GM21529 (cell line): ENCODE measurements at regions not wholly inside any gene's neighbourhood (a gene's known extent, or its start where the extent isn't known, plus 50 kb on each side); places are given as distances from the start of the nearest gene placed in this dataset.
"Not testable (repeated sequence)": the region's sequence is repeated elsewhere in the genome, so short reads cannot be mapped to it uniquely, and the experiment has no call there.

Experiments
- ATAC-seq: cut with Tn5 transposase; IDR thresholded peaks from one replicate; pipeline ENCODE4 v1.9.1; 2021; ENCODE audit not compliant: unreplicated experiment

GRCh38 chr4:17020451-17020850, 122.0 kb upstream of the LDB2 start:
- ATAC-seq: no peak

DNA sequence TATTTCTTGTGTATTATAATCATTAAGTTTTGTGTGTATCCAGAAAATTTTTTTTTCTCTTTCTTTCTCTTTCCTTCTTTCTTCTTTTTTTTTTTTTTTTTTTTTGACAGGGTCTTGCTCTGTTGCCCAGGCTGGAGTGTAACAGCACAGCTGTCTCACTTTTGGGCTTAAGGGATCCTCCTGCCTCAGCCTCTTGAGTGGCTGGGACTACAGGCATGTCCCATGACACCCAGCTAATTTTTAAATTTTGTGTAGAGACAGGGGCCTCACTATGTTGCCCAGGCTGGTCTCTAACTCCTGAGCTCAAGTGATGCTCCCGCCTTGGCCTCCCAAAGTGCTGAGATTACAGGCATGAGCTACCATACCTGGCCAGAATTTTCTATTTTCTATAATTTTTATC, 120.2 kb upstream of the LDB2 start:
- not testable (repeated sequence) for ATAC-seq

DNA sequence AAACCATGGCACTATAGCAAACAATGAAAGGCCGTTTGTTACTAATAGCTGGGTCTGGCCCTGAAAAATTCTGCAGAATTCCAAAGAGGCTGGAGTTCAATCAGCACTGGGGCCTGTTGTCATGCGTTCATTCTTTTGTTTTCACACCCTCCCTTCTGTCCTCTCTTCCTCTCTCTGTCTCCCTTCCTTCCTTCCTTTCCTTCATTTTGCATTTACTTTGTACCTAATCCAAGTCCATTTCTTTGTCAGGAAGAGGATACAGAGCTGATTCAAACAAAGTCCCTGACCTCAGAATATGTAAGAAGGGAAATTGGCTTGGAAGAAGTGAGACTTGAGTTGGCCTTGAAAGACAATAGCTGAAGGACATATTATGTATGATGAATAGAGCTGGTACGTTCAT, 119.6 kb upstream of the LDB2 start:
- ATAC-seq: no peak

GRCh38 chr4:17013382-17014006, 115.0 kb upstream of the LDB2 start:
- no peak for ATAC-seq

GRCh38 chr4:17012451-17012850, 114.0 kb upstream of the LDB2 start:
- no peak for ATAC-seq

DNA sequence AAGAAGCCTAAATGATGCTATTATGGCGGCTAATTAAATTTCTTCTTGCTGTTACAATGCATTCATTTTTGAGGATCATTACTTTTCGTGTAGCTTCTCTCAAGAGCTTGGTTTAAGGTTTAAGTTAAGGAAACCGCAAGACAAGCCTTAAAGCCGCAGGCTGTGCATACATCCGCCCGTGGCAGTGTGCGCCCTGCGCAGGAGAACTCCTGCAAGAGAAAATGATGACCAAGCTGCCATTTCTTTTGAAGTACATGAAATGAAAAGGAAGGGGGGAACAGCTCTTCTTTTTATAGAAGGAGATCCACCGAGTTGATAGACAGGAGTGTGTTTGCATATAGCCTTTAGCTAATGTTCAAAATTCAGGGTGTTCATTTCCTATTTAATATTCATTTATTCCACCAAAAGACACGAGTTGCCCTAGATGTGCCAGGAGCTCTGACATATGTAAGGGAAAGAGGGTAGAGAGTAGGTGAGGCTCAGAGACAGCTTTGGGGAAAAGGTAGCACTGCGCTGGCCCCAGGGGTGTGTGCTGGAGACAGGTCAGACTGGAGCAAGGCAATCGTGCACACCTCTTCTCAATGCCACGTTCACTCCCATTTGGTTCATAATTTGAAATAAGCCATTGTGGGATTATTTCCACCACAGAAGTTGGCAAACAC, 112.1 kb upstream of the LDB2 start:
- ATAC-seq: no peak

DNA sequence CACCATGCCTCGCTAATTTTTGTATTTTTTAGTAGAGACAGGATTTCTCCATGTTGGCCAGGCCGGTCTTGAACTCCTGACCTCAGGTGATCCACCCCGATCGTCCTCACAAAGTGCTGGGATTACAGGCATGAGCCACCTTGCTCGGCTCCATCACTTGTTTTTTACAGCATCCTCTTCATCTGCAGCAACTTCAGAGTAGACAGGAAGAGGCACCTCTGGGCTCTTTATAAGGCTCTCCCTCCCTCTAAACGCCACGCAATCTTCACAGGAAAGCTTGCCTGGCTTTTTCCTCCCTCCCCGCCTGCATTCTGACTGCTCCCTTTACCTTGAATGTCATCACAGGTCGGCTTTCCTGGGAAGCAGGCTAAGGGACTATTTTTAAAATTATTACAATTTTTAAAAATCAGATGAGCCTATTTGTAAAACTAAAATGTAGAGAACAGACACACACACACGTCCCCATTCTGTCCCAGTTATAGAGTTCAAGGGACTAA, 111.5 kb upstream of the LDB2 start:
- no peak for ATAC-seq

GRCh38 chr4:17008834-17009345, 110.4 kb upstream of the LDB2 start:
- no peak for ATAC-seq

DNA sequence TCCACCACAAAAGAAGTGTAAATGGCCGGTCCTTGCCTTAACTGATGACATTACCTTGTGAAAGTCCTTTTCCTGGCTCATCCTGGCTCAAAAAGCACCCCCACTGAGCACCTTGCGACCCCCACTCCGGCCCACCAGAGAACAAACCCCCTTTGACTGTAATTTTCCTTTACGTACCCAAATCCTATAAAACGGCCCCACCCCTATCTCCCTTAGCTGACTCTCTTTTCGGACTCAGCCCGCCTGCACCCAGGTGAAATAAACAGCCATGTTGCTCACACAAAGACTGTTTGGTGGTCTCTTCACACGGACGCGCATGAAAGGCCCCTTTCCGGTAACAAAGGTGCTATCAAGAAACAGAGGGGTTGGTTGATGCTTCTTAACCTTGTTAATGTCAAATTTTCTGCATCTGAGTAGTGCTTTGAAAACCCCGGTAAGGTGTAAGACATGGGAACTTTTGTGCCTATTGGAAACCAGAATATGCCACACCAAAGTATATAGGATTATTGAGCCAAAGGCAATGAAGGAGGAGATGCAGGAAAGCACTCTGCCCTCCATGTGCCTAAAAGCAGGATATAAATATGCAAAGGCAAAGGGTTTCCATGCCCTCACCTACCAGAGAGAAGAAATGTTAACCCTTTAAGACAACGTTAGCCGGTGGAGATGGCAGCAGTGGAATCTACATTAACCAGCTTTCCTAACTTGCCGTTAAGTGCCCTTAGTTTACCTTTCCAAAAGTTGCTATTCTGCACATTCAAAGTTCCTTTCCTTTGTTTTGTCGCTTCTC, 105.4 kb upstream of the LDB2 start:
- not testable (repeated sequence) for ATAC-seq

GRCh38 chr4:16995451-16995850, 97.0 kb upstream of the LDB2 start:
- no peak for ATAC-seq

DNA sequence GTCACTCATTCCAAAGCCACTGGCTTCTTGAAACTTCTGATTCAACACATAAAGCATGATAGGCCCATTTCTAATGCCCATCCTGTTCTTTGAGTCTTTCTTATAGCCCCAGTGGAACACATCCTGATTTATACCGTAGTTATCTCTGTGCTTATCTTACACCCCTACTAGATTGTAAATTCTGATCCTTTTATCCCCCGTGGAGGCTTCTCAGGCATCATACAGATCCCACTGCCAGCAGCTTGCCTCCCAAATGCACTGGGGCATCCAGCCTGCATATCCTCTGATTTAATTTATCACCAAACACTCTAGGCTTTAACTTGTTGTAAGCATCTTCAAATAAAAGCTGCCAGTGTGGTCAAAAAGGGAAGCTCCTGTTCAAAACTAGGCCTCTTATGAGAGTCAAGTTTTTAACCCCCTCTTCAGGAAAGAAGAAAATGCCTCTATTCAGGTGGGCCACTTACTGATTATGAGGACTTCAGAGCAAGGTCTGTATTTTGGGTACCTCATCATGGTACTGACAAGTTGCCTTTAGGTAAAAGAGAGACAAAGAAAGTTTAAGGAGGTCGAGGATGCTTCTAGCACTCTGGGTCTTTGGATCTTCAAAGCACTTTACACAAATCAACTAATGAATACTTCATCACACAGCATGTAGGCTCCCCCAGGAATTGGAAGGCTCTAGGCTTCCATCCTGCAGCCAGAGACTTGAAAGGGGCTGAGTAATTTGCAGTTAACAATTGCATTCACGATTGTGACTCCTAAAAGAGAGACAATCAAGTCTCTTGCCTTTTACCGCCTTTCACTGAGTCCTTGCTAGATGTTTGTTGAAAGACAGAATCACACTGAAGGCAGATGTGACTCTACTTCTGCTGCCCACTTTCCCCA, 95.8 kb upstream of the LDB2 start:
- no peak for ATAC-seq

- no peak for ATAC-seq
Measured at GRCh38 chr4:16992566-16993225, 94.3 kb upstream of the LDB2 start.

GRCh38 chr4:16991450-16991849, 93.0 kb upstream of the LDB2 start:
- ATAC-seq: no peak

DNA sequence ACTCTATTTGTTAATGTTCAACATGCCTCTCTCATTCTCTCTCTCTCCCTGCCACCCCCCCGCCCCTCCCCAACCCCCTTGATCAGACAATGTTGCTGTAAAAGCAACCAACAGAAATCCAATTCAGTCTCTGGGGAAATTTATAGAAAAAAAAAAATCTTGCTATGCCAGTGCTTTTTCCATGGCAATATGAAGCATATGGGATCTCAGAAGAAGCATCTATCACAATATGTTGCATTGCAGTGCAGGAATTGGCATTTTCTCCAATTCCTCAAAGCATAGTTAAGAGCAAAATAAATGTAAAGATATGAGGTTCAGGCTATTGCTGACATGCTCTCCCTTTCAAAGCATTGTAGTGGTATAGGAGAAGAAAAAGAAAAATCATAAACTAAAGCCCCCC, 90.9 kb upstream of the LDB2 start:
- no peak for ATAC-seq

DNA sequence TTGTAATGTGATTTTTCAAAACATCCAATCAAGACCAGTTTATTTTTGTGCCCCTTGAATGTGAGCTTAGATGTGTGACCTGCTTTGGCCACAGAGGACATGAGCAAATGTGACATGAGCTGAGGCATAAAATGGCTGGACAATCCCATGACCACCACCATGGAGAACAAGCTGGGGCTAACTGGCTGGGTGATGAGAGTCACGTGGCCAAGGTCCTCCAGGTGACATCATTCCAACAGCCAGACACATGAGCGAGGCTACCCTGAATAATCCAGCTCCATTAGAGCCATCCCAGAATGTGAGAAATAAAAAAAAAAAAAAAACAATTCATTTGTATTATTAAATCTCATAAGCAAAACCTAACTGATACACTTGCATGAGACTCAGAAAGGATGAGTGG, 90.4 kb upstream of the LDB2 start:
- no peak for ATAC-seq

GRCh38 chr4:16977081-16977480, 78.6 kb upstream of the LDB2 start:
- no peak for ATAC-seq

- ATAC-seq: no peak
Measured at GRCh38 chr4:16969696-16970135, 71.3 kb upstream of the LDB2 start.

GRCh38 chr4:16967722-16968121, 69.3 kb upstream of the LDB2 start:
- ATAC-seq: no peak

GRCh38 chr4:16959305-16959704, 60.9 kb upstream of the LDB2 start:
- ATAC-seq: no peak

DNA sequence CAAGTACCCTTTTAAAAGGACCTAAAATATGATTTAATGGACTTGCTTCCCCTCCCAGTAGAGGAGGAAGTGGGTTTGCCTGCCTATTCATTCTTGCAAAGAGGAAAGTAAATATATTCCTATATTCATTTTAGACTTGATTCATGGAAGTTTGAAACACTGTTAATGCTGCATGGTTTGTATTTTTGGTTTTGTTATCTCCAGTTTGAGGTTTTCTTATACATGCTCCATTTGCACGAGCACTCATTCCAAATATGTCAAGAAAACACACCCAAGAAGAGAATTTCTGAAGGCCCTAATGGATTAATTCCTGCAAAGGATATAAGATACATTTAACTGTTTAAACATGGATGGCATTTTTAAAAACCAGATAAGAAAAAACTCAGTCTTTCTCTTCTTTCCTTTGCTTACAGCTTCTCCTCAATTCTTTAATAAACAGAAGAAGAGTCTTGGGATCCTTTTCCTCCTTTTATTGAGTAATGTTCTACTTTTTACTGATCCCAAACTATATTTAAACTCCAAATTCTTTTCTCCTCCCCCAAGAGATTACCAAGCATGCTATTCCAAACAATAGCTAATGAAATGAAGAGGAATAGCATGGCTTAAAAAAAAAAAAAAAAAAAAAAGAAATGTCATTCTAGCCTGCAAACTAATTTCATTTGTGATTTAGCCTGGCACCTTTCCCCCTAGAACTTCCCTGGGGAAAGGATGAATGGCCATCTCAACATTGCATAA, 54.6 kb upstream of the LDB2 start:
- ATAC-seq: no peak
